ENCODE measurements at regions not wholly inside any gene's neighbourhood (a gene's known extent, or its start where the extent isn't known, plus 50 kb on each side); places are given as distances from the start of the nearest gene placed in this dataset.

- no peak overlapping the region for H3K27ac ChIP-seq (ENCODE audit: low read length)
- H3K4me3 ChIP-seq (ENCODE audit: low read length): no peak overlapping the region
- H3K79me2 ChIP-seq (ENCODE audit: low read length): no peaks in the 10 kb centered on the region
- no peak overlapping the region for H3K9ac ChIP-seq (ENCODE audit: low read length)
- H3K36me3 ChIP-seq (replicated peaks; ENCODE audit: low read depth, low read length): no peaks in the 10 kb centered on the region
- peaks cover 5% of the 10 kb centered on the region; the same call in 1 of the 2 replicates for H3K27me3 ChIP-seq (ENCODE audit: low read depth, low read length)
- TF ChIP-seq, protein P1, sequence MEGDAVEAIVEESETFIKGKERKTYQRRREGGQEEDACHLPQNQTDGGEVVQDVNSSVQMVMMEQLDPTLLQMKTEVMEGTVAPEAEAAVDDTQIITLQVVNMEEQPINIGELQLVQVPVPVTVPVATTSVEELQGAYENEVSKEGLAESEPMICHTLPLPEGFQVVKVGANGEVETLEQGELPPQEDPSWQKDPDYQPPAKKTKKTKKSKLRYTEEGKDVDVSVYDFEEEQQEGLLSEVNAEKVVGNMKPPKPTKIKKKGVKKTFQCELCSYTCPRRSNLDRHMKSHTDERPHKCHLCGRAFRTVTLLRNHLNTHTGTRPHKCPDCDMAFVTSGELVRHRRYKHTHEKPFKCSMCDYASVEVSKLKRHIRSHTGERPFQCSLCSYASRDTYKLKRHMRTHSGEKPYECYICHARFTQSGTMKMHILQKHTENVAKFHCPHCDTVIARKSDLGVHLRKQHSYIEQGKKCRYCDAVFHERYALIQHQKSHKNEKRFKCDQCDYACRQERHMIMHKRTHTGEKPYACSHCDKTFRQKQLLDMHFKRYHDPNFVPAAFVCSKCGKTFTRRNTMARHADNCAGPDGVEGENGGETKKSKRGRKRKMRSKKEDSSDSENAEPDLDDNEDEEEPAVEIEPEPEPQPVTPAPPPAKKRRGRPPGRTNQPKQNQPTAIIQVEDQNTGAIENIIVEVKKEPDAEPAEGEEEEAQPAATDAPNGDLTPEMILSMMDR (IDR thresholded peaks at IDR 0.05; ENCODE audit: low read depth, low read length): no peak
- TF ChIP-seq EZH2phosphoT487 (IDR thresholded peaks at IDR 0.05; ENCODE audit: low read depth): no peak
- no peaks in the 10 kb centered on the region for H3K4me1 ChIP-seq (ENCODE audit: low read length)
- no peak overlapping the region for H3K4me2 ChIP-seq (ENCODE audit: low read length)
- no peaks in the 10 kb centered on the region for H4K20me1 ChIP-seq (ENCODE audit: insufficient read depth, low read length)
- no peak overlapping the region for H2AFZ ChIP-seq (ENCODE audit: low read depth, low read length)
- no peaks in the 10 kb centered on the region for H3K9me3 ChIP-seq (ENCODE audit: insufficient read depth, low read length)
These were observed 370.9 kb upstream of the EEF2KMT start for GRCh38 chr16:5468488-5468887.

DNA sequence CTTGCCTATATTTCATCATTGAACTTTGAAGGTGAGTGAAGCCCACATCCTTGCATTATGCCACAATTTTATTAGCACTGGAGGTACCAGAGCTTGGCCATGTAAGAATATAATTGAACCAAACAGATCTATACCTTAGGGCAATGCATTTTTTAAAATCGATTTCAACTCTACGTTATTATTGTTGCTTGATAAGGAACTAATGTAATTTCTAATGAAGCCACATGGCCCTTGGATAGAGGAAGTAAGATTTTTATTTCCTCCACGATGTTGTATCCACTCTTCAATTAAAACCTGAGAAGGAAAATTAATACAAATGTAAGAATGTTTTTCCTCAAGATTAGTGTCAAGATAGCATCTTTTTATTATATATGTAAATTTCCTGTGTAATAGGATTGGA is 370.0 kb upstream of the EEF2KMT start:
- Histone ChIP-seq H3K4me2 (ENCODE audit: low read length) (no peak overlapping the region), H3K79me2 (ENCODE audit: low read length) (no peaks in the 10 kb centered on the region), H3K4me1 (ENCODE audit: low read length) (no peaks in the 10 kb centered on the region), H4K20me1 (ENCODE audit: insufficient read depth, low read length) (no peaks in the 10 kb centered on the region), H3K9me3 (ENCODE audit: insufficient read depth, low read length) (no peaks in the 10 kb centered on the region), H3K27ac (ENCODE audit: low read length) (no peak overlapping the region), H3K27me3 (ENCODE audit: low read depth, low read length) (peaks cover 5% of the 10 kb centered on the region; the same call in 1 of the 2 replicates), H3K9ac (ENCODE audit: low read length) (no peak overlapping the region), H3K36me3 (replicated peaks; ENCODE audit: low read depth, low read length) (no peaks in the 10 kb centered on the region), H2AFZ (ENCODE audit: low read depth, low read length) (no peak overlapping the region), H3K4me3 (ENCODE audit: low read length) (no peak overlapping the region)
- no peak for TF ChIP-seq EZH2phosphoT487 (IDR thresholded peaks at IDR 0.05; ENCODE audit: low read depth)
- TF ChIP-seq, protein P1 (IDR thresholded peaks at IDR 0.05; ENCODE audit: low read depth, low read length): no peak

DNA sequence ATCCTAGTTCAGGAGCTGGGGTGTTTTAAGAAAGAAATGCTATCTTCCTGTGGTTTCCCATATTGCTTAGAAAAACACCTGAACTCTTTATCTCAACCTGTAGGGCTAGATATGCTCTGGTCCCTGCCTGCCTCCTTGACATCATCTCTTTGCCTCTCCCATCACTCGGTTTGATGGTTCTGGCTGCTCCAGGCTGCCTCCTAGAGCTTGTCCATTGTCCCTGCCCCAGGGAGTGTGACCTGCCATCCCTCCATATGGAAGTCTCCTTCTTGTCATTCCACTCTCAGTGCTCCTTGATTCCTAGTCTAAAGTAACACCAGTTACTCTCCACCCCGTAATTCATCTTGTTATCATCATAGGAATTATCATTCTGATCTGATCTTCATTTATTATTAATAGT is 369.0 kb upstream of the EEF2KMT start:
- no peak overlapping the region for H3K27ac ChIP-seq (ENCODE audit: low read length)

GRCh38 chr16:5465714-5466113 is 368.1 kb upstream of the EEF2KMT start:
- Histone ChIP-seq H3K27ac (ENCODE audit: low read length) (no peak overlapping the region), H3K36me3 (replicated peaks; ENCODE audit: low read depth, low read length) (no peaks in the 10 kb centered on the region), H3K9me3 (ENCODE audit: insufficient read depth, low read length) (no peaks in the 10 kb centered on the region), H4K20me1 (ENCODE audit: insufficient read depth, low read length) (no peaks in the 10 kb centered on the region), H3K4me1 (ENCODE audit: low read length) (no peaks in the 10 kb centered on the region), H3K9ac (ENCODE audit: low read length) (no peak overlapping the region), H3K4me2 (ENCODE audit: low read length) (no peak overlapping the region), H2AFZ (ENCODE audit: low read depth, low read length) (no peak overlapping the region), H3K4me3 (ENCODE audit: low read length) (no peak overlapping the region), H3K79me2 (ENCODE audit: low read length) (no peaks in the 10 kb centered on the region), H3K27me3 (ENCODE audit: low read depth, low read length) (no peaks in the 10 kb centered on the region)
- TF ChIP-seq, protein P1 (IDR thresholded peaks at IDR 0.05; ENCODE audit: low read depth, low read length): no peak
- no peak for TF ChIP-seq EZH2phosphoT487 (IDR thresholded peaks at IDR 0.05; ENCODE audit: low read depth)

More for the DNA sequence above, 369.0 kb upstream of the EEF2KMT start:
- Histone ChIP-seq H4K20me1 (ENCODE audit: insufficient read depth, low read length) (no peaks in the 10 kb centered on the region), H3K4me3 (ENCODE audit: low read length) (no peak overlapping the region), H3K36me3 (replicated peaks; ENCODE audit: low read depth, low read length) (no peaks in the 10 kb centered on the region), H3K9me3 (ENCODE audit: insufficient read depth, low read length) (no peaks in the 10 kb centered on the region), H2AFZ (ENCODE audit: low read depth, low read length) (no peak overlapping the region), H3K4me2 (ENCODE audit: low read length) (no peak overlapping the region), H3K27me3 (ENCODE audit: low read depth, low read length) (no peaks in the 10 kb centered on the region), H3K4me1 (ENCODE audit: low read length) (no peaks in the 10 kb centered on the region), H3K9ac (ENCODE audit: low read length) (no peak overlapping the region), H3K79me2 (ENCODE audit: low read length) (no peaks in the 10 kb centered on the region)
- TF ChIP-seq, protein P1 (IDR thresholded peaks at IDR 0.05; ENCODE audit: low read depth, low read length): no peak
- no peak for TF ChIP-seq EZH2phosphoT487 (IDR thresholded peaks at IDR 0.05; ENCODE audit: low read depth)
